Gastrocnemius medialis (tissue), 4 donors: ENCODE measurements at regions not wholly inside any gene's neighbourhood (a gene's known extent, or its start where the extent isn't known, plus 50 kb on each side); places are given as distances from the start of the nearest gene placed in this dataset.

Experiments used
- POLR2A ChIP-seq, 2 donors: fragments of 450-650 bp; IDR thresholded peaks; one replicate each; pipeline ENCODE4 v1.6.1; 2017; ENCODE audit warnings: antibody characterized with exemption in 2 of 2, mild to moderate bottlenecking in 2 of 2, moderate library complexity in 2 of 2
- TF ChIP-seq, protein P1 (sequence below), 5 experiments: fragments of 450-650 bp in 3 of 5; fragments of 200-600 bp in 2 of 5; sonication (generic) in 2 of 5; IDR thresholded peaks in 4 of 5; conservative IDR thresholded peaks in 1 of 5; 1 replicate in 4 of 5; 2 replicates in 1 of 5; pipeline ENCODE4 v1.5.1; 2016 to 2019; ENCODE audit warnings: antibody characterized with exemption in 5 of 5, mild to moderate bottlenecking in 3 of 5, moderate library complexity in 3 of 5

DNA sequence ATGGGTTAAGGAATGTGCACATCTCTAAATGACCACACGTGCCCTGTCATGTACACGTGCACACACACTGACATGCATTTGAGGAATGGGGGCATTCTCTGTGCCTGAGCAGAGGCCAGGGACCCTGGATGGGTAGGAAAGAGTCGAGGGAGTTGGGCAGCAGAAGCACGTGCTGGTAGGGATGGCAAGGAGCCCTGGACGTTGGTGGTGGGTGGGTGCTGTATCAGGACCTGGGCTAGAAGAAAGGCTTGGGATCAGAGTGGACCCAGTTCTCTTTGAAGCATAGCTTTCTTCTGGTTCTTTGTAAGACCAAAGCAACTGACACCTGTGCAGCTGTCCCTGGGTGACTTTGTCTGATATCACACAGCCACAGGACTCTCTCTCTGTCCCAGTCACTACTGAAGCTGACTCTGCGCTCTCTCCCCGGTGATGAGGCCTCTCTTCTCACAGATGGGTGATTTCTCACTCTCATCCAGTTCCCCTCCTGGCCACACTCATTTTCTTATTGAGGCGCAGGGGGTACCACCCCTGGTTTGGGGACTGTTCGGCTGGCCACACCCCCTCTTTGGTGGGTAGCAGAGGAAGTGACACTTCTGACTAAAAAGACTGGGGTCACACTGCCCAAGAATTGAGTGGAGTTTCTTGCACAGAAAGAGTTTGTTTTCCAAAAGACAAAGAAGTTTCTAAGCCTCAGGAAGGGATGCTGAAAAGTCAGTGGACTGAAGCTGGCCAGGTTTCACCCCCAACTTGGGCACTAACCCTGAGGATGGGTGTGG lies 171.7 kb upstream of the RTL1 start:
- no peak for TF ChIP-seq POLR2A (IDR thresholded peaks at IDR 0.05)
- TF ChIP-seq, protein P1, sequence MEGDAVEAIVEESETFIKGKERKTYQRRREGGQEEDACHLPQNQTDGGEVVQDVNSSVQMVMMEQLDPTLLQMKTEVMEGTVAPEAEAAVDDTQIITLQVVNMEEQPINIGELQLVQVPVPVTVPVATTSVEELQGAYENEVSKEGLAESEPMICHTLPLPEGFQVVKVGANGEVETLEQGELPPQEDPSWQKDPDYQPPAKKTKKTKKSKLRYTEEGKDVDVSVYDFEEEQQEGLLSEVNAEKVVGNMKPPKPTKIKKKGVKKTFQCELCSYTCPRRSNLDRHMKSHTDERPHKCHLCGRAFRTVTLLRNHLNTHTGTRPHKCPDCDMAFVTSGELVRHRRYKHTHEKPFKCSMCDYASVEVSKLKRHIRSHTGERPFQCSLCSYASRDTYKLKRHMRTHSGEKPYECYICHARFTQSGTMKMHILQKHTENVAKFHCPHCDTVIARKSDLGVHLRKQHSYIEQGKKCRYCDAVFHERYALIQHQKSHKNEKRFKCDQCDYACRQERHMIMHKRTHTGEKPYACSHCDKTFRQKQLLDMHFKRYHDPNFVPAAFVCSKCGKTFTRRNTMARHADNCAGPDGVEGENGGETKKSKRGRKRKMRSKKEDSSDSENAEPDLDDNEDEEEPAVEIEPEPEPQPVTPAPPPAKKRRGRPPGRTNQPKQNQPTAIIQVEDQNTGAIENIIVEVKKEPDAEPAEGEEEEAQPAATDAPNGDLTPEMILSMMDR (IDR thresholded peaks at IDR 0.05 in 4 of 5, conservative IDR thresholded peaks at IDR 0.05 in 1 of 5) = no peak
